ENCODE measurements at regions not wholly inside any gene's neighbourhood (a gene's known extent, or its start where the extent isn't known, plus 50 kb on each side); places are given as distances from the start of the nearest gene placed in this dataset.

GRCh38 chr13:109605846-109606245 is 180.5 kb downstream of the IRS2 start:
- Histone ChIP-seq H3K4me3 (no peak overlapping the region), H3K36me3 (replicated peaks in 1 of 2; ENCODE audit: insufficient read depth in 1 of 2, low read depth in 2 of 2) (no peaks in the 10 kb centered on the region), H3K27me3 (no peaks in the 10 kb centered on the region), H3K4me1 (no peaks in the 10 kb centered on the region), H3K9me3 (no peaks in the 10 kb centered on the region), H3K27ac (no peak overlapping the region)
- intact Hi-C loops (cut with DNase I), result no loop called here
- no peak for TF ChIP-seq POLR2A (IDR thresholded peaks at IDR 0.05)
- TF ChIP-seq, protein P1, sequence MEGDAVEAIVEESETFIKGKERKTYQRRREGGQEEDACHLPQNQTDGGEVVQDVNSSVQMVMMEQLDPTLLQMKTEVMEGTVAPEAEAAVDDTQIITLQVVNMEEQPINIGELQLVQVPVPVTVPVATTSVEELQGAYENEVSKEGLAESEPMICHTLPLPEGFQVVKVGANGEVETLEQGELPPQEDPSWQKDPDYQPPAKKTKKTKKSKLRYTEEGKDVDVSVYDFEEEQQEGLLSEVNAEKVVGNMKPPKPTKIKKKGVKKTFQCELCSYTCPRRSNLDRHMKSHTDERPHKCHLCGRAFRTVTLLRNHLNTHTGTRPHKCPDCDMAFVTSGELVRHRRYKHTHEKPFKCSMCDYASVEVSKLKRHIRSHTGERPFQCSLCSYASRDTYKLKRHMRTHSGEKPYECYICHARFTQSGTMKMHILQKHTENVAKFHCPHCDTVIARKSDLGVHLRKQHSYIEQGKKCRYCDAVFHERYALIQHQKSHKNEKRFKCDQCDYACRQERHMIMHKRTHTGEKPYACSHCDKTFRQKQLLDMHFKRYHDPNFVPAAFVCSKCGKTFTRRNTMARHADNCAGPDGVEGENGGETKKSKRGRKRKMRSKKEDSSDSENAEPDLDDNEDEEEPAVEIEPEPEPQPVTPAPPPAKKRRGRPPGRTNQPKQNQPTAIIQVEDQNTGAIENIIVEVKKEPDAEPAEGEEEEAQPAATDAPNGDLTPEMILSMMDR (IDR thresholded peaks at IDR 0.05), result no peak
- ATAC-seq, result no peak
- no peak for DNase-seq

GRCh38 chr13:109604894-109605293 is 181.5 kb downstream of the IRS2 start:
- ATAC-seq (no peak), DNase-seq (no peak)
- no peak overlapping the region for H3K4me3 ChIP-seq
- H3K36me3 ChIP-seq (replicated peaks in 1 of 2; ENCODE audit: insufficient read depth in 1 of 2, low read depth in 2 of 2), result no peaks in the 10 kb centered on the region
- no peaks in the 10 kb centered on the region for H3K4me1 ChIP-seq
- H3K27ac ChIP-seq, result no peak overlapping the region
- H3K27me3 ChIP-seq, result no peaks in the 10 kb centered on the region
- 59 to 75% methylated on average over 4 of the region's 4 CpGs for WGBS, 2 donors
- intact Hi-C loops (cut with DNase I), result no loop called here
- H3K9me3 ChIP-seq, result no peaks in the 10 kb centered on the region
- TF ChIP-seq POLR2A (IDR thresholded peaks at IDR 0.05), result no peak
- TF ChIP-seq, protein P1 (IDR thresholded peaks at IDR 0.05), result no peak

GRCh38 chr13:109602356-109602755 is 184.0 kb downstream of the IRS2 start:
- Histone ChIP-seq H3K27ac (no peak overlapping the region), H3K4me3 (no peak overlapping the region), H3K4me1 (no peaks in the 10 kb centered on the region), H3K9me3 (no peaks in the 10 kb centered on the region), H3K27me3 (no peaks in the 10 kb centered on the region), H3K36me3 (replicated peaks in 1 of 2; ENCODE audit: insufficient read depth in 1 of 2, low read depth in 2 of 2) (no peaks in the 10 kb centered on the region)
- 71 to 77% methylated on average over 5 of the region's 5 CpGs for WGBS, 2 donors
- no peak for DNase-seq
- no peak for ATAC-seq
- intact Hi-C loops (cut with DNase I), result no loop called here
- TF ChIP-seq, protein P1 (IDR thresholded peaks at IDR 0.05), result no peak
- no peak for TF ChIP-seq POLR2A (IDR thresholded peaks at IDR 0.05)

- H3K4me1 ChIP-seq, result no peaks in the 10 kb centered on the region
- H3K27ac ChIP-seq, result no peak overlapping the region
- no peaks in the 10 kb centered on the region for H3K36me3 ChIP-seq (replicated peaks in 1 of 2; ENCODE audit: insufficient read depth in 1 of 2, low read depth in 2 of 2)
- no peaks in the 10 kb centered on the region for H3K9me3 ChIP-seq
- H3K4me3 ChIP-seq, result no peak overlapping the region
- intact Hi-C loops (cut with DNase I), result no loop called here
- 56 to 57% methylated on average over 11 of the region's 11 CpGs for WGBS, 2 donors
- ATAC-seq (no peak), DNase-seq (no peak)
- TF ChIP-seq POLR2A (IDR thresholded peaks at IDR 0.05), result no peak
- TF ChIP-seq, protein P1 (IDR thresholded peaks at IDR 0.05), result no peak
- H3K27me3 ChIP-seq, result no peaks in the 10 kb centered on the region
Observed at GRCh38 chr13:109599901-109600657, 186.3 kb downstream of the IRS2 start.

- TF ChIP-seq, protein P1 (IDR thresholded peaks at IDR 0.05), result no peak
- no peak for TF ChIP-seq POLR2A (IDR thresholded peaks at IDR 0.05)
- H3K4me3 ChIP-seq, result no peak overlapping the region
- ATAC-seq (no peak), DNase-seq (no peak)
- no peaks in the 10 kb centered on the region for H3K4me1 ChIP-seq
- intact Hi-C loops (cut with DNase I), result no loop called here
- 35 to 46% methylated on average over 2 of the region's 2 CpGs for WGBS, 2 donors
- no peaks in the 10 kb centered on the region for H3K27me3 ChIP-seq
- no peaks in the 10 kb centered on the region for H3K9me3 ChIP-seq
- no peaks in the 10 kb centered on the region for H3K36me3 ChIP-seq (replicated peaks in 1 of 2; ENCODE audit: insufficient read depth in 1 of 2, low read depth in 2 of 2)
- no peak overlapping the region for H3K27ac ChIP-seq
Observed at GRCh38 chr13:109595471-109595870, 190.9 kb downstream of the IRS2 start.
